KOPT-K1 (cell line): ENCODE measurements at regions not wholly inside any gene's neighbourhood (a gene's known extent, or its start where the extent isn't known, plus 50 kb on each side); places are given as distances from the start of the nearest gene placed in this dataset.

Experiments used
- H3K27ac ChIP-seq: fragments of 200-600 bp; sonication (generic); 2 replicates; pipeline ENCODE4 v1.5.1; 2016; ENCODE audit warnings: antibody characterized with exemption, mild to moderate bottlenecking, low read depth, low read length; ENCODE audit not compliant: poor library complexity, severe bottlenecking
- H3K36me3 ChIP-seq: fragments of 200-600 bp; sonication (generic); 2 replicates; pipeline ENCODE4 v1.5.1; 2017; ENCODE audit warnings: antibody characterized with exemption, mild to moderate bottlenecking, low read length, moderate library complexity; ENCODE audit not compliant: insufficient read depth
- H3K9me3 ChIP-seq: fragments of 200-600 bp; sonication (generic); 2 replicates; pipeline ENCODE4 v1.5.1; 2017; ENCODE audit warnings: antibody characterized with exemption, low read length, mild to moderate bottlenecking; ENCODE audit not compliant: insufficient read depth, poor library complexity, severe bottlenecking

DNA sequence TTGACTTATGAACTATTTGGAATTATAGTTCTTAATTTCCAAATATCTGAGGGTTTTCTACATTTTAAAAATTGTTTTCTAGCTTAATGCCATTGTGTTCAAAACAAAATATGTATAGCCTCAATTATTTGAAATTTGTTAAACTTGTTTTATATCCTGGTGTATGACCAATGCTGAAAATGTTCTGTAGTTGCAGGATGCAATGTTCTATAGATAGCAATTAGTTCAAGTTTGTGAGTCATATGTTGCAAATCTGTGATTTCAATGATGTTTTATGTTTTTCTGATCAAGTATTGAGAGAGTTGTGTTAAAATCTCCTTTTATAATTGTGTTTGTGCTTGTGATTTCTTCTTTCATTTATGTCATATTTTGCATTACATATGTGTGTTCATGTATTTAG is 517.5 kb downstream of the ADGRL2 start:
- H3K9me3 ChIP-seq: no peaks in the 10 kb centered on the region
- H3K27ac ChIP-seq: no peak overlapping the region
- no peaks in the 10 kb centered on the region for H3K36me3 ChIP-seq

DNA sequence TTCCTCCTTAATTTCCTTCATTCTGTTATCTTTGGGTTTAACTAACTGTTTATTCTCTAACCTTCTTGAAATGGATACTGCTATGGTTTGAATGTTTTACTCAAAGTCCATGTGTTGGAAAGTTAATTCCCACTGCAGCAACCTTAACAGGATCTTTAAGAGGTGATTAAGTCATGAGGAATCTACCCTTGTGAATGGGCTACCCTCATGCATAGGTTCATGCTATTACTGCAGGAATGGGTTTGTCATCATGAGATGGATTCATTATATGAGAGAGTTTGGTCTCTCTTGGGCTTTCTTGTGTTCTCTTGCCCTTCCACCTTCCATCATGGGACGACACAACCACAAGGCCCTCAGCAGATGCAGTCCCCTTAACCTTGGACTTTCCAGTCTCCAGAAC is 516.9 kb downstream of the ADGRL2 start:
- Histone ChIP-seq H3K9me3 (no peaks in the 10 kb centered on the region), H3K36me3 (no peaks in the 10 kb centered on the region), H3K27ac (no peak overlapping the region)

DNA sequence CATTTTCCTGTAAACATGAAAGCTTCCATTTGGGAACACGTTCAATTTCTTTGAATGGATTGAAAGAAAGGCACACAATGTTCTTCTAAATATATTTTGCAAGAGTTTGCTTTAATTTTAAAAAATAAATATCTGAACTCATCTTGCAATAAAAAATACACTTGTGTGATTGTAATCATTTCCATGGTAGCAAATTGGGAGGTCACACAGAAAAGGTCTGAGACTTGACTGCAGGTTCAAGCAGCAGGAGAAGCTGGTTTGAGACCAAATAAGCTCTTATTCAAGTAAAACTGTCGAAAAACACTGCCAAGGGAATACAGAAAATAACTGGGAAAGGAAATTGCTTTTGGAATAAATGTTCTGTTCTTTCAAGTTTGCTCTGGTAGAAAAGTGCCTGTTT is 498.9 kb downstream of the ADGRL2 start:
- H3K27ac ChIP-seq: no peak overlapping the region
- H3K9me3 ChIP-seq: no peaks in the 10 kb centered on the region
- H3K36me3 ChIP-seq: no peaks in the 10 kb centered on the region

GRCh38 chr1:82299056-82299455 is 498.3 kb downstream of the ADGRL2 start:
- Histone ChIP-seq H3K36me3 (no peaks in the 10 kb centered on the region), H3K27ac (no peak overlapping the region), H3K9me3 (no peaks in the 10 kb centered on the region)

DNA sequence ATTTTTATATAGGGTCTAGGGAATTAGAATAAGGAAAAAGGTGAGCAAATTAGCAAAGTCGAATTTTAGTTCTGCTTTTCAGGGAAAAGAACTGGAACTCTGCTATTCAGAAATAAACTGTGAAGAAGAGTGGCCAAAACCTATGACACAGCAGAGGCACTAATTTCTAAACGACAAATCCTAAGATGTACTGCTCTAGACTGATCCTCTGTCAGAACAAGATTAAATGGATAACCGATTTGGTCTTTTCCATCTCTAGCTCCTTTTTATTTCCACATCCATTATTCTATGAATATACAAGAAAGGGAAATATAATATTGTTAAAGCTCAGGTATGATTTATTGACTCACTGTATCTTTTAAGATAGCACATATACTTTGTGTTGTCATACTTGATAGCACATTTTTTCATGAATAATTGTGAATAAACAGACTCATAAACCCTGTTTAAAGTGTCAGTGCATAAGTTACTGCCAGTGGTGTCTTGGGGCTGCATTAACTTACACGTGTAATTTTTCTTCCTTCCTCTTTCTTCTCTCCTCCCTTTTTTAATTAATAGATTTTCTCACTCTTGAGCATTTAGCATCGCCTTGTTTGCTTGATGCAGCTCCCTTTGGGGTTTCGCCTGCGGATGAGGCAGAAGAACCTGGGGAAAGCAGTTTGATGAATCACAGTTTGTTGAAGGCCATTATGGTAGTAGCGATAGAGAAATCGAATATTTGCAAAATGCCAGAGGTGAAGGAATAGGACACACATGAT is 496.6 kb downstream of the ADGRL2 start:
- Histone ChIP-seq H3K9me3 (no peaks in the 10 kb centered on the region), H3K27ac (no peak overlapping the region), H3K36me3 (no peaks in the 10 kb centered on the region)

- Histone ChIP-seq H3K36me3 (no peaks in the 10 kb centered on the region), H3K9me3 (no peaks in the 10 kb centered on the region), H3K27ac (no peak overlapping the region)
Observed at GRCh38 chr1:82287556-82287955, 486.8 kb downstream of the ADGRL2 start.

- Histone ChIP-seq H3K27ac (no peak overlapping the region), H3K36me3 (no peaks in the 10 kb centered on the region), H3K9me3 (no peaks in the 10 kb centered on the region)
Observed at GRCh38 chr1:82284213-82284612, 483.5 kb downstream of the ADGRL2 start.

DNA sequence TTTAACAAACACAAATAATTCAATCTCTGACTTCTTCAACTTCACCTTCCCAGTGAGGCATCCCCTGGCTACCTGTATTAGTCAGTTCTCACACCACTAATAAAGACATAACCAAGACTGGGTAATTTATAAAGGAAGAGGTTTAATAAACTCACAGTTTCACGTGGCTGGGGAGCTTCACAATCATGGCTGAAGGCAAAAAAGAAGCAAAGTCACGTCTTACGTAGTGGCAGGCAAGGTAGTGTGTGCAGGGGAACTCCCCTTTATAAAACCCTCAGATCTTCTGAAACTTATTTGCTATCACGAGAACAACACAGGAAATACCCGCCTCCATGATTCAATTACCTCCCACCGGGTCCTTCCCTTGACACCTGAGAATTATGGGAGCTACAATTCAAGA is 478.5 kb downstream of the ADGRL2 start:
- H3K27ac ChIP-seq: no peak overlapping the region
- no peaks in the 10 kb centered on the region for H3K36me3 ChIP-seq
- no peaks in the 10 kb centered on the region for H3K9me3 ChIP-seq

GRCh38 chr1:82273816-82274215 is 473.1 kb downstream of the ADGRL2 start:
- H3K9me3 ChIP-seq: no peaks in the 10 kb centered on the region
- no peak overlapping the region for H3K27ac ChIP-seq
- no peaks in the 10 kb centered on the region for H3K36me3 ChIP-seq

GRCh38 chr1:82269431-82269830 is 468.7 kb downstream of the ADGRL2 start:
- no peak overlapping the region for H3K27ac ChIP-seq
- no peaks in the 10 kb centered on the region for H3K9me3 ChIP-seq
- no peaks in the 10 kb centered on the region for H3K36me3 ChIP-seq

- Histone ChIP-seq H3K9me3 (no peaks in the 10 kb centered on the region), H3K36me3 (no peaks in the 10 kb centered on the region), H3K27ac (no peak overlapping the region)
Observed at GRCh38 chr1:82268826-82269225, 468.1 kb downstream of the ADGRL2 start.

- no peaks in the 10 kb centered on the region for H3K9me3 ChIP-seq
- H3K36me3 ChIP-seq: no peaks in the 10 kb centered on the region
- H3K27ac ChIP-seq: no peak overlapping the region
Observed at GRCh38 chr1:82266351-82266750, 465.6 kb downstream of the ADGRL2 start.

DNA sequence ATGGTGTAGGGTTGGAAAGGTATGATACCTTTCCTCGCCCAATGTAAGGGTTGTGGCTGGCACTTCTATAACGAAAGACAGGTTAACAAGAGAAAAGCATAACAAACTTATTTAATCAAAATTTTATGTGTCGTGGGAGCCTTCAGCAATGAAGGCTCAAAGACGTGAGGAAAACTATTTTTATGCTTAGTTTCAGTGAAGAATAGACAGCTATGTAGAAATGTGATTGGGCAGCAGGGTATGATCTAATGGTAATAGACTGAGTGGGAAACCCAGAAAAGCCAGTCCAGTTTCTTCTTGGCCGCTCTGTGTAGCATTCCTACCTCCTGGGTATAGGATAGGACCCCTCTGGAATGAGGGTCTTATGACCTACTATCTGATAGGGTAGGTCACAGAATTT is 464.7 kb downstream of the ADGRL2 start:
- no peak overlapping the region for H3K27ac ChIP-seq
- no peaks in the 10 kb centered on the region for H3K9me3 ChIP-seq
- no peaks in the 10 kb centered on the region for H3K36me3 ChIP-seq

- H3K36me3 ChIP-seq: no peaks in the 10 kb centered on the region
- H3K9me3 ChIP-seq: no peaks in the 10 kb centered on the region
Observed at GRCh38 chr1:82264802-82265201, 464.1 kb downstream of the ADGRL2 start.

GRCh38 chr1:82263396-82263795 is 462.7 kb downstream of the ADGRL2 start:
- Histone ChIP-seq H3K36me3 (no peaks in the 10 kb centered on the region), H3K27ac (no peak overlapping the region), H3K9me3 (no peaks in the 10 kb centered on the region)

More at GRCh38 chr1:82264802-82265201, 464.1 kb downstream of the ADGRL2 start:
- H3K27ac ChIP-seq: no peak overlapping the region

DNA sequence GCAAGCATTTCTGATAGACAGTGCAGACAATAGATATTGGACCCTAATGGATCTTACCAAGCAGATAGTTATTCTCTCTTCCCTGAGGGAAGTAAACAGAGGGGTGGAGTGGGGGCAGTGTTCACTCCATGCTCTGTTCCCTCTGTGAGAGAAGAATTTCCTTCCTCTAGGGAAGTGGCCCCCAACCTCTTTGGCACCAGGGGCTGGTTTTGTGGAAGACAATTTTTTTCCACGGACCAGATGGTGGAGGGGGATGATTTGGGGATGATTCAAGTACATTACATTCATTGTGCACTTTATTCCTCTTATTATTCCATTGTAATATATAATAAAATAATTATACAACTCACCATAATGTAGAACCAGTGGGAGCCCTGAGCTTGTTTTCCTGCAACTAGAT is 459.9 kb downstream of the ADGRL2 start:
- Histone ChIP-seq H3K9me3 (no peaks in the 10 kb centered on the region), H3K27ac (no peak overlapping the region), H3K36me3 (no peaks in the 10 kb centered on the region)
